ENCODE measurements at regions not wholly inside any gene's neighbourhood (a gene's known extent, or its start where the extent isn't known, plus 50 kb on each side); places are given as distances from the start of the nearest gene placed in this dataset.

GRCh38 chr4:111393781-111394180 is 751.5 kb upstream of the FAM241A start:
- no peak for ATAC-seq
- no peaks in the 10 kb centered on the region for H3K36me3 ChIP-seq
- H3K27me3 ChIP-seq: no peaks in the 10 kb centered on the region
- 16% methylated on average over 1 of the region's 1 CpG for WGBS (ENCODE audit: insufficient coverage, low coverage, low lambda C conversion rate, missing lambda C conversion rate)
- H3K4me1 ChIP-seq: no peaks in the 10 kb centered on the region
- no peak overlapping the region for H3K27ac ChIP-seq
- no peaks in the 10 kb centered on the region for H3K9me3 ChIP-seq
- DNase-seq: no peak
- intact Hi-C loops (cut with DNase I): no loop called here
- TF ChIP-seq POLR2A (IDR thresholded peaks at IDR 0.05): no peak
- no peak for TF ChIP-seq CTCF (IDR thresholded peaks at IDR 0.05)
- H3K4me3 ChIP-seq: no peak overlapping the region

DNA sequence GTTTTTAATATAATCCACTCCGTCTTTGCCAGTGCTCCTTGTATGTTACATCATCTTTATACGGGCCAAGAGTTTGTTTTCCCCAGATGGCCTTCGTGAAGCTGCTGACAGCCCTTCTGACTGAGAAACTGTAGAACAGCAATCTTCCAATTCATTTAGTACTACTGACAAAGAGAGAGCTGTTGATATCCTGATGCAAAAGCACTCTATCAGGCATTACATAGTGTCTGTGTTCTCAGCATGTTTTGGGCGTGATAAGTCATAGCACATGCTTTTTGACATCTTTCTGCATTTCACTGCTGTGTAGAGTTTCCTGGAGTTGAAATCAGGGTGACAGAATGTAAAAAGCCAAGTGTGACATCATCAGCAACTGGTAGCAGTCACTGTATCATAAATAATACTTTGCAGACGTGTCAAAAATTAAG is 746.3 kb upstream of the FAM241A start:
- Histone ChIP-seq H3K27ac (no peak overlapping the region), H3K36me3 (no peaks in the 10 kb centered on the region), H3K9me3 (no peaks in the 10 kb centered on the region), H3K4me1 (no peaks in the 10 kb centered on the region), H3K27me3 (no peaks in the 10 kb centered on the region), H3K4me3 (no peak overlapping the region)
- TF ChIP-seq POLR2A (IDR thresholded peaks at IDR 0.05) (no peak), CTCF (IDR thresholded peaks at IDR 0.05) (no peak)
- intact Hi-C loops (cut with DNase I): no loop called here
- 19% methylated on average over 5 of the region's 5 CpGs for WGBS (ENCODE audit: insufficient coverage, low coverage, low lambda C conversion rate, missing lambda C conversion rate)
- ATAC-seq (no peak), DNase-seq (no peak)

DNA sequence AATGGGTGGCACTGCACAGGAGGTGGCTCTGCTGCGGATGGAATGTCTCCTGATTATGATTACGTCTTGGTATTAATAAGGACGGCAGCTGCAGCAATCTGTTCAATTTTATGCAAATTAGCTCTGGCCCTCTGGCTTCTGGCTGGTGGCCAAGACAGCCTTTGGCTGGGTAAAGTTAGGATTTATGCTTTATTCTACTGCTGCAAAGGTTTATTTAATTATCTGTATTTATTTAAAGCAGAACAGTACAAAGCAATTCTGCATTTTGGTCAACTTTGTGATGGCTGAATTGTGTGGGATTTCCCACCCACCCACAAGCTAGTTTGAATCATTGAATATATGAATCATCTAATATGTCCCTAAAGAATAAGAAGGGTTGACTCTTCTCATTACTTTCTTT is 745.6 kb upstream of the FAM241A start:
- 31% methylated on average over 2 of the region's 3 CpGs for WGBS (ENCODE audit: insufficient coverage, low coverage, low lambda C conversion rate, missing lambda C conversion rate)
- no peak for DNase-seq

DNA sequence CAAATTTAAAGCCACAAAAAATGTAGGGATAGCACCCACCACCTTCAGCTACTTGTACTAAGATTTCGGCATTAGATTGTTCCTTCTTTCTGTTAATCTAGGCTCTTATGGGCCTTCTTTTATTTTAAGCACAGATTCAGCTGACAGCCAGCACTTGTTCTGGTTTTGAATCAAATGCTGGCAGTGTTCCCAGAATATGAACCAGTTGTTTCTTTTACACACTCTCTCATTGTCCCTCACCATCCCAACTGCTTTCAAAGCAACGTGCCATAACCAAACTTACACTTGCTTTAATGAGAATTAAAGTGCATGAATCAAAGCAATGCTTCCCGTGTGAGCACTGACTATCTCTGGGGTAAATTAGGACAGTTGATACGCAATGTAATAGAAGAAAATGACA is 744.5 kb upstream of the FAM241A start:
- Histone ChIP-seq H3K36me3 (no peaks in the 10 kb centered on the region), H3K27me3 (no peaks in the 10 kb centered on the region), H3K4me1 (no peaks in the 10 kb centered on the region), H3K9me3 (no peaks in the 10 kb centered on the region), H3K27ac (no peak overlapping the region), H3K4me3 (no peak overlapping the region)
- DNase-seq (no peak), ATAC-seq (no peak)
- 67% methylated on average over 4 of the region's 4 CpGs for WGBS (ENCODE audit: insufficient coverage, low coverage, low lambda C conversion rate, missing lambda C conversion rate)
- no peak for TF ChIP-seq POLR2A (IDR thresholded peaks at IDR 0.05)
- TF ChIP-seq CTCF (IDR thresholded peaks at IDR 0.05): no peak
- intact Hi-C loops (cut with DNase I): no loop called here

More for the DNA sequence above, 745.6 kb upstream of the FAM241A start:
- Histone ChIP-seq H3K27me3 (no peaks in the 10 kb centered on the region), H3K9me3 (no peaks in the 10 kb centered on the region), H3K27ac (no peak overlapping the region), H3K4me3 (no peak overlapping the region), H3K36me3 (no peaks in the 10 kb centered on the region), H3K4me1 (no peaks in the 10 kb centered on the region)
- TF ChIP-seq CTCF (IDR thresholded peaks at IDR 0.05) (no peak), POLR2A (IDR thresholded peaks at IDR 0.05) (no peak)
- ATAC-seq: no peak
- intact Hi-C loops (cut with DNase I): no loop called here

GRCh38 chr4:111404673-111405072 is 740.6 kb upstream of the FAM241A start:
- intact Hi-C loops (cut with DNase I): no loop called here
- Histone ChIP-seq H3K27ac (no peak overlapping the region), H3K4me1 (no peaks in the 10 kb centered on the region), H3K9me3 (no peaks in the 10 kb centered on the region), H3K4me3 (no peak overlapping the region), H3K27me3 (no peaks in the 10 kb centered on the region), H3K36me3 (no peaks in the 10 kb centered on the region)
- DNase-seq (no peak), ATAC-seq (no peak)
- TF ChIP-seq POLR2A (IDR thresholded peaks at IDR 0.05) (no peak), CTCF (IDR thresholded peaks at IDR 0.05) (no peak)
- WGBS (ENCODE audit: insufficient coverage, low coverage, low lambda C conversion rate, missing lambda C conversion rate): 72% methylated on average over 3 of the region's 3 CpGs

Measured in right lobe of liver (tissue), 6 donors.